ENCODE measurements at regions not wholly inside any gene's neighbourhood (a gene's known extent, or its start where the extent isn't known, plus 50 kb on each side); places are given as distances from the start of the nearest gene placed in this dataset.

GRCh38 chr12:17414596-17414995, 675.4 kb downstream of the RERGL start (continued):
- TF ChIP-seq NR3C1 (CRISPR knock-in tag; conservative IDR thresholded peaks at IDR 0.05; ENCODE audit: low read depth) (no peak), ZNF317 (CRISPR knock-in tag; IDR thresholded peaks at IDR 0.05; ENCODE audit: borderline replicate concordance, low read depth) (no peak), PRRX2 (CRISPR knock-in tag; IDR thresholded peaks at IDR 0.05) (no peak), MLX (CRISPR knock-in tag; IDR thresholded peaks at IDR 0.05) (no peak), PREB (CRISPR knock-in tag; IDR thresholded peaks at IDR 0.05; ENCODE audit: borderline replicate concordance) (no peak), FOXK1 (CRISPR knock-in tag; IDR thresholded peaks at IDR 0.05) (no peak), ZNF425 (CRISPR knock-in tag; conservative IDR thresholded peaks at IDR 0.05) (no peak), ZNF263 (CRISPR knock-in tag; IDR thresholded peaks at IDR 0.05; ENCODE audit: low read depth) (no peak)
- TF ChIP-seq, protein P1, sequence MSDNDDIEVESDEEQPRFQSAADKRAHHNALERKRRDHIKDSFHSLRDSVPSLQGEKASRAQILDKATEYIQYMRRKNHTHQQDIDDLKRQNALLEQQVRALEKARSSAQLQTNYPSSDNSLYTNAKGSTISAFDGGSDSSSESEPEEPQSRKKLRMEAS (CRISPR knock-in tag; IDR thresholded peaks at IDR 0.05): no peak
- TF ChIP-seq, protein P2, sequence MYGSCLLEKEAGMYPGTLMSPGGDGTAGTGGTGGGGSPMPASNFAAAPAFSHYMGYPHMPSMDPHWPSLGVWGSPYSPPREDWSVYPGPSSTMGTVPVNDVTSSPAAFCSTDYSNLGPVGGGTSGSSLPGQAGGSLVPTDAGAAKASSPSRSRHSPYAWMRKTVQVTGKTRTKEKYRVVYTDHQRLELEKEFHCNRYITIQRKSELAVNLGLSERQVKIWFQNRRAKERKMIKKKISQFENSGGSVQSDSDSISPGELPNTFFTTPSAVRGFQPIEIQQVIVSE (CRISPR knock-in tag; IDR thresholded peaks at IDR 0.05; ENCODE audit: borderline replicate concordance): no peak

DNA sequence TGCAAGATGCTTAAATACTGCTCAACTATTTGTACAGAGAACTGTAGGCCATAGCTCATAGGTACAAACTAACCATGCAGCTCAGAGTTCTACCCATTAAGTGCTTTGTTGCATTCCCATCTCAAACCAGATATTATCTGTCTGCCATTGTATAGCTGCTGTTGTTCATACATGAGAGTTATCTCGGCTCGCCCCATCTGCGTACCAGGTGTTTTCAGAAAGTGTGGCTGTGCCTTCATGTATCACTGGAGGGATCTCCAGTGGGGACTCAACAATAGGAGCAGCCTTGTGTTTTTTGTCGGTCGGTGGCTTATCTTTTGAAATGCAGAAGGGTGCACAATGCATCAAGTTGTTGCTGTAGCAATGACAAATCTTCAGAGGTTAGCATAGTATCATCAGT, 678.3 kb downstream of the RERGL start:
- ChIA-PET POLR2A (no interaction called here), CTCF (no interaction called here)
- H3K27me3 Mint-ChIP-seq (ENCODE audit: low read depth): no peaks in the 10 kb centered on the region; the same call in 1 of the 2 replicates

More for the DNA sequence above, 678.3 kb downstream of the RERGL start:
- Mint-ChIP-seq H3K36me3 (peaks cover 9% of the 10 kb centered on the region), H3K4me3 (no peak overlapping the region), H3K9me3 (peaks cover 37% of the 10 kb centered on the region), H3K27ac (no peak overlapping the region), H3K4me1 (0 out of 2 replicates have a peak, but pooled peaks cover 3% of the 10 kb centered on the region)
- DNase-seq (ENCODE audit: low spot score) (no peak), ATAC-seq (no peak)
- TF ChIP-seq, protein P3, sequence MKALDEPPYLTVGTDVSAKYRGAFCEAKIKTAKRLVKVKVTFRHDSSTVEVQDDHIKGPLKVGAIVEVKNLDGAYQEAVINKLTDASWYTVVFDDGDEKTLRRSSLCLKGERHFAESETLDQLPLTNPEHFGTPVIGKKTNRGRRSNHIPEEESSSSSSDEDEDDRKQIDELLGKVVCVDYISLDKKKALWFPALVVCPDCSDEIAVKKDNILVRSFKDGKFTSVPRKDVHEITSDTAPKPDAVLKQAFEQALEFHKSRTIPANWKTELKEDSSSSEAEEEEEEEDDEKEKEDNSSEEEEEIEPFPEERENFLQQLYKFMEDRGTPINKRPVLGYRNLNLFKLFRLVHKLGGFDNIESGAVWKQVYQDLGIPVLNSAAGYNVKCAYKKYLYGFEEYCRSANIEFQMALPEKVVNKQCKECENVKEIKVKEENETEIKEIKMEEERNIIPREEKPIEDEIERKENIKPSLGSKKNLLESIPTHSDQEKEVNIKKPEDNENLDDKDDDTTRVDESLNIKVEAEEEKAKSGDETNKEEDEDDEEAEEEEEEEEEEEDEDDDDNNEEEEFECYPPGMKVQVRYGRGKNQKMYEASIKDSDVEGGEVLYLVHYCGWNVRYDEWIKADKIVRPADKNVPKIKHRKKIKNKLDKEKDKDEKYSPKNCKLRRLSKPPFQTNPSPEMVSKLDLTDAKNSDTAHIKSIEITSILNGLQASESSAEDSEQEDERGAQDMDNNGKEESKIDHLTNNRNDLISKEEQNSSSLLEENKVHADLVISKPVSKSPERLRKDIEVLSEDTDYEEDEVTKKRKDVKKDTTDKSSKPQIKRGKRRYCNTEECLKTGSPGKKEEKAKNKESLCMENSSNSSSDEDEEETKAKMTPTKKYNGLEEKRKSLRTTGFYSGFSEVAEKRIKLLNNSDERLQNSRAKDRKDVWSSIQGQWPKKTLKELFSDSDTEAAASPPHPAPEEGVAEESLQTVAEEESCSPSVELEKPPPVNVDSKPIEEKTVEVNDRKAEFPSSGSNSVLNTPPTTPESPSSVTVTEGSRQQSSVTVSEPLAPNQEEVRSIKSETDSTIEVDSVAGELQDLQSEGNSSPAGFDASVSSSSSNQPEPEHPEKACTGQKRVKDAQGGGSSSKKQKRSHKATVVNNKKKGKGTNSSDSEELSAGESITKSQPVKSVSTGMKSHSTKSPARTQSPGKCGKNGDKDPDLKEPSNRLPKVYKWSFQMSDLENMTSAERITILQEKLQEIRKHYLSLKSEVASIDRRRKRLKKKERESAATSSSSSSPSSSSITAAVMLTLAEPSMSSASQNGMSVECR (CRISPR knock-in tag; IDR thresholded peaks at IDR 0.05; ENCODE audit: borderline replicate concordance): no peak
- TF ChIP-seq ZNF263 (CRISPR knock-in tag; IDR thresholded peaks at IDR 0.05; ENCODE audit: low read depth) (no peak), RORB (CRISPR knock-in tag; IDR thresholded peaks at IDR 0.05) (no peak), ZMAT4 (CRISPR knock-in tag; IDR thresholded peaks at IDR 0.05) (no peak), TCF7 (CRISPR knock-in tag; IDR thresholded peaks at IDR 0.05; ENCODE audit: low read depth) (no peak), ZNF219 (CRISPR knock-in tag; IDR thresholded peaks at IDR 0.05; ENCODE audit: borderline replicate concordance) (no peak), ATF1 (CRISPR knock-in tag; IDR thresholded peaks at IDR 0.05) (no peak), PRRX2 (CRISPR knock-in tag; IDR thresholded peaks at IDR 0.05) (no peak)
